ENCODE measurements at regions not wholly inside any gene's neighbourhood (a gene's known extent, or its start where the extent isn't known, plus 50 kb on each side); places are given as distances from the start of the nearest gene placed in this dataset.

DNA sequence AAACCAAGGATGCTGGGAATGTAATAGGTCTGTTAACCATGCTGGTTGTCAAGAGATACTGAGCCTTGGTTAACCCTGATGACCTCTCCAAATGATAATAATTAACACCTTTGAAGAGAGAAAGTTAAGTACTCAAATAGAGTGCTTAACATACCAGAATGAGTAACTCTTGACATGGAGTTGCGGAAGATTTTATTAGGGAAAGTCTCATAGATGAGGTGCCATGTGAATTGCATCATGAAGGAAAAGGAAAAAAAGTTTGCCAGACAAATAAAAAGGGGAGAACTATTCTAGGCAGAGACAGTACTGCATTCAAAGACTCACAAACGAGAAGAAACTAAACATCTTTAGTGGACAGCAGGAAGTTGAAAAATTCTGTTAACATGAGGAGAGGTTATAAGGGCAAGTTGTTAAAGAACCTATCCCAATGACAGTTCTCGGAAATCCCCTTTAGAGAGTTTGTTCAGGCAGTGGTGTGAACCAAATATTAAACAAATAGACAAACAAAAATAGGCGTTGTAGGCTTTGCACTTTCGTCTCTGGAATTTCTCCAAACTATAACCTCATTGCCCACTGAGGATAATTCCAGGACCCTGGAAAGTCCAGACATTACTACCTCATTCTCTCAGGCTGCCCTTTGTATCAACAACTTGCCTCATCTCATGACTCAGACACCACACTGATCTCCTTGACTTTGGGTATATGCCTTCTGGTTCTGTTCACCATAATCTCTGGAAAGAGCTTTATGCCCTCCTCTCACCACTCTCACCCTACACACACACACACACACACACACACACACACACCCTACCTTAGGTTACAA is 435.0 kb downstream of the GXYLT1 start:
- TF ChIP-seq POLR2A (IDR thresholded peaks at IDR 0.05) = no peak
- TF ChIP-seq, protein P1, sequence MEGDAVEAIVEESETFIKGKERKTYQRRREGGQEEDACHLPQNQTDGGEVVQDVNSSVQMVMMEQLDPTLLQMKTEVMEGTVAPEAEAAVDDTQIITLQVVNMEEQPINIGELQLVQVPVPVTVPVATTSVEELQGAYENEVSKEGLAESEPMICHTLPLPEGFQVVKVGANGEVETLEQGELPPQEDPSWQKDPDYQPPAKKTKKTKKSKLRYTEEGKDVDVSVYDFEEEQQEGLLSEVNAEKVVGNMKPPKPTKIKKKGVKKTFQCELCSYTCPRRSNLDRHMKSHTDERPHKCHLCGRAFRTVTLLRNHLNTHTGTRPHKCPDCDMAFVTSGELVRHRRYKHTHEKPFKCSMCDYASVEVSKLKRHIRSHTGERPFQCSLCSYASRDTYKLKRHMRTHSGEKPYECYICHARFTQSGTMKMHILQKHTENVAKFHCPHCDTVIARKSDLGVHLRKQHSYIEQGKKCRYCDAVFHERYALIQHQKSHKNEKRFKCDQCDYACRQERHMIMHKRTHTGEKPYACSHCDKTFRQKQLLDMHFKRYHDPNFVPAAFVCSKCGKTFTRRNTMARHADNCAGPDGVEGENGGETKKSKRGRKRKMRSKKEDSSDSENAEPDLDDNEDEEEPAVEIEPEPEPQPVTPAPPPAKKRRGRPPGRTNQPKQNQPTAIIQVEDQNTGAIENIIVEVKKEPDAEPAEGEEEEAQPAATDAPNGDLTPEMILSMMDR (IDR thresholded peaks at IDR 0.05) = no peak

Data from uterus (tissue), 2 donors.